PFSK-1 (cell line): ENCODE measurements at regions not wholly inside any gene's neighbourhood (a gene's known extent, or its start where the extent isn't known, plus 50 kb on each side); places are given as distances from the start of the nearest gene placed in this dataset.

Experiments
- POLR2AphosphoS5 ChIP-seq: IDR thresholded peaks from 2 replicates; pipeline ENCODE4 v1.6.1; 2012; ENCODE audit warnings: low read depth, mild to moderate bottlenecking, control low read depth, low read length, moderate library complexity
- REST ChIP-seq, 2 experiments: IDR thresholded peaks; 2 replicates each; pipeline versions ENCODE4 v1.6.1 to v1.8.0; 2011 to 2012; ENCODE audit warnings: low read depth in 2 of 2, low read length in 2 of 2, control low read depth in 1 of 2, inconsistent platforms in 1 of 2, mild to moderate bottlenecking in 1 of 2, moderate library complexity in 1 of 2; ENCODE audit not compliant: insufficient read depth in 1 of 2

GRCh38 chr7:42672339-42672999, 239.4 kb downstream of the C7orf25 start:
- TF ChIP-seq REST (IDR thresholded peaks at IDR 0.05; ENCODE audit: insufficient read depth in 1 of 2, low read depth in 2 of 2, low read length in 2 of 2) (no peak), POLR2AphosphoS5 (no peak)
